Hepatocyte (in vitro differentiated cells): ENCODE measurements at regions not wholly inside any gene's neighbourhood (a gene's known extent, or its start where the extent isn't known, plus 50 kb on each side); places are given as distances from the start of the nearest gene placed in this dataset.

Experiments
- CTCF ChIP-seq: fragments of 200-600 bp; sonication (generic); IDR thresholded peaks from 2 replicates; pipeline ENCODE4 v1.5.1; 2016; ENCODE audit warnings: antibody characterized with exemption, mild to moderate bottlenecking; ENCODE audit not compliant: poor library complexity
- EZH2 ChIP-seq: fragments of 200-600 bp; sonication (generic); IDR thresholded peaks from 2 replicates; pipeline ENCODE4 v1.6.1; 2016; ENCODE audit warnings: antibody characterized with exemption, mild to moderate bottlenecking, borderline replicate concordance
- EZH2phosphoT487 ChIP-seq: fragments of 200-600 bp; sonication (generic); IDR thresholded peaks from one replicate; pipeline ENCODE4 v1.6.1; 2018; ENCODE audit warnings: antibody characterized with exemption, mild to moderate bottlenecking, low read depth, moderate library complexity; ENCODE audit not compliant: unreplicated experiment, severe bottlenecking

- TF ChIP-seq CTCF (no peak), EZH2phosphoT487 (no peak), EZH2 (no peak)
Measured at GRCh38 chr1:162914601-162915000, 53.6 kb upstream of the CCDC190 start.
